SK-N-SH treated with all-trans-retinoic acid at 6 μM for 48 hours (cell line): ENCODE measurements at regions not wholly inside any gene's neighbourhood (a gene's known extent, or its start where the extent isn't known, plus 50 kb on each side); places are given as distances from the start of the nearest gene placed in this dataset.

Source experiments
- ATAC-seq: fragments of 200-7000 bp; cut with Tn5 transposase; 3 replicates; pipeline ENCODE4 v1.9.1; 2020; ENCODE audit warnings: mild to moderate bottlenecking, moderate library complexity
- ARNTL ChIP-seq: fragments of 450-650 bp; formaldehyde crosslinking; IDR thresholded peaks from 2 replicates; pipeline ENCODE4 v1.5.0; 2020; ENCODE audit warnings: low read depth, mild to moderate bottlenecking, moderate library complexity, borderline replicate concordance
- BACH2 ChIP-seq: fragments of 250-450 bp; sonication (Bioruptor Pico); IDR thresholded peaks from 2 replicates; pipeline ENCODE4 v1.9.0; 2021; ENCODE audit warnings: mild to moderate bottlenecking, borderline replicate concordance
- CREB5 ChIP-seq: fragments of 250-450 bp; sonication (Bioruptor Pico); IDR thresholded peaks from 2 replicates; pipeline ENCODE4 v1.5.1; 2020; ENCODE audit warnings: low read depth, mild to moderate bottlenecking, moderate library complexity
- CSDC2 ChIP-seq: fragments of 250-450 bp; sonication (Bioruptor Pico); IDR thresholded peaks from 2 replicates; pipeline ENCODE4 v1.5.0; 2020; ENCODE audit warnings: mild to moderate bottlenecking, moderate library complexity
- ESRRG ChIP-seq: fragments of 250-450 bp; sonication (Bioruptor Pico); IDR thresholded peaks from 2 replicates; pipeline ENCODE4 v1.6.1; 2021; ENCODE audit warnings: mild to moderate bottlenecking
- GLIS3 ChIP-seq: fragments of 250-450 bp; sonication (Bioruptor Pico); IDR thresholded peaks from 2 replicates; pipeline ENCODE4 v1.5.0; 2020; ENCODE audit warnings: mild to moderate bottlenecking, moderate library complexity
- ISL1 ChIP-seq: fragments of 250-450 bp; sonication (Bioruptor Pico); IDR thresholded peaks from 2 replicates; pipeline ENCODE4 v2.1.2; 2022; ENCODE audit warnings: mild to moderate bottlenecking, moderate library complexity
- OSR1 ChIP-seq: fragments of 250-450 bp; sonication (Bioruptor Pico); IDR thresholded peaks from 2 replicates; pipeline ENCODE4 v1.8.0; 2022; ENCODE audit warnings: moderate library complexity, mild to moderate bottlenecking, inconsistent platforms
- POU6F1 ChIP-seq: fragments of 250-450 bp; sonication (Bioruptor Pico); IDR thresholded peaks from 2 replicates; pipeline ENCODE4 v1.8.0; 2021; ENCODE audit warnings: low read depth, mild to moderate bottlenecking, moderate library complexity, borderline replicate concordance
- PPARA ChIP-seq: fragments of 250-450 bp; sonication (Bioruptor Pico); IDR thresholded peaks from 2 replicates; pipeline ENCODE4 v1.5.0; 2020; ENCODE audit warnings: mild to moderate bottlenecking, borderline replicate concordance
- RARB ChIP-seq: fragments of 250-450 bp; sonication (Bioruptor Pico); IDR thresholded peaks from 2 replicates; pipeline ENCODE4 v1.8.0; 2021; ENCODE audit warnings: mild to moderate bottlenecking, moderate library complexity
- SNAI2 ChIP-seq: fragments of 250-450 bp; sonication (Bioruptor Pico); IDR thresholded peaks from 2 replicates; pipeline ENCODE4 v1.5.0; 2020; ENCODE audit warnings: mild to moderate bottlenecking, moderate library complexity
- TCF4 ChIP-seq: fragments of 250-450 bp; sonication (Bioruptor Pico); IDR thresholded peaks from 2 replicates; pipeline ENCODE4 v1.8.0; 2021; ENCODE audit warnings: mild to moderate bottlenecking, moderate library complexity, borderline replicate concordance
- TOX ChIP-seq: fragments of 250-450 bp; sonication (Bioruptor Pico); IDR thresholded peaks from 2 replicates; pipeline ENCODE4 v1.8.0; 2021; ENCODE audit warnings: mild to moderate bottlenecking, moderate library complexity, borderline replicate concordance
- TSHZ2 ChIP-seq: fragments of 250-450 bp; sonication (Bioruptor Pico); IDR thresholded peaks from 2 replicates; pipeline ENCODE4 v1.5.0; 2020; ENCODE audit warnings: mild to moderate bottlenecking, moderate library complexity
- ZC3H10 ChIP-seq: fragments of 250-450 bp; sonication (Bioruptor Pico); IDR thresholded peaks from 2 replicates; pipeline ENCODE4 v1.5.1; 2021; ENCODE audit warnings: mild to moderate bottlenecking, moderate library complexity
- ZFP3 ChIP-seq: fragments of 250-450 bp; sonication (Bioruptor Pico); IDR thresholded peaks from 2 replicates; pipeline ENCODE4 v1.5.0; 2020; ENCODE audit warnings: mild to moderate bottlenecking, moderate library complexity
- ZFP30 ChIP-seq: fragments of 450-650 bp; formaldehyde crosslinking; IDR thresholded peaks from 2 replicates; pipeline ENCODE4 v1.5.0; 2022; ENCODE audit warnings: mild to moderate bottlenecking, moderate library complexity
- ZNF70 ChIP-seq: fragments of 450-650 bp; formaldehyde crosslinking; IDR thresholded peaks from 2 replicates; pipeline ENCODE4 v1.5.0; 2020; ENCODE audit warnings: mild to moderate bottlenecking, moderate library complexity
- ZNF8 ChIP-seq: fragments of 450-650 bp; formaldehyde crosslinking; IDR thresholded peaks from 2 replicates; pipeline ENCODE4 v1.5.0; 2020; ENCODE audit warnings: mild to moderate bottlenecking, moderate library complexity
- TF ChIP-seq, protein P1 (sequence below): fragments of 250-450 bp; sonication (Bioruptor Pico); IDR thresholded peaks from 2 replicates; pipeline ENCODE4 v1.8.0; 2020; ENCODE audit warnings: mild to moderate bottlenecking, moderate library complexity, borderline replicate concordance

- no peak for TF ChIP-seq TCF4
- no peak for TF ChIP-seq TSHZ2 (CRISPR knock-in tag)
- no peak for TF ChIP-seq ZNF8 (CRISPR knock-in tag)
- no peak for TF ChIP-seq POU6F1 (CRISPR knock-in tag)
- TF ChIP-seq, all 23 proteins: peak for 0
Observed at GRCh38 chr17:5700745-5701144, 116.4 kb upstream of the NLRP1 start (continued).

DNA sequence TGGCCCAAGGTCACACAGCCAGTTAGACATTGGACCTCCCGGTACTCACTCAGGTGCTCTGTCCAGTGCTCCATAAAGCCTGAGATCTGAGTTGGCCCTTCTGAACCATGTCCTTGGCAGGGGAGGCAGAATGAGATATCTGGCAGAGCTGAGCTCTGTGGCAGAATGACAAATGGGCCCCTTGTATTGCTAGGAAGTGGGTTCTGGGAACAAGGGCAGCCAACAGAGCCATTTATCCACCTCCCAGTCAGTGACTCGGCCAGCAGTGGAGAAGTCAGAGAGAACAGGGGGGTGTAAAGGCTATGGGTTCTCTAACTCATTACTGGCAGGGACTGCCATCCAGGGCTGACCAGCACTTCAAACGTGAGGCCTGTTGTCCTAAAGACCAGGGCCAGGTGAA lies 117.1 kb upstream of the NLRP1 start:
- TF ChIP-seq ZC3H10 (CRISPR knock-in tag) (no peak), RARB (no peak), GLIS3 (CRISPR knock-in tag) (no peak), CREB5 (no peak), SNAI2 (CRISPR knock-in tag) (no peak), POU6F1 (CRISPR knock-in tag) (no peak)
- no peak for ATAC-seq

DNA sequence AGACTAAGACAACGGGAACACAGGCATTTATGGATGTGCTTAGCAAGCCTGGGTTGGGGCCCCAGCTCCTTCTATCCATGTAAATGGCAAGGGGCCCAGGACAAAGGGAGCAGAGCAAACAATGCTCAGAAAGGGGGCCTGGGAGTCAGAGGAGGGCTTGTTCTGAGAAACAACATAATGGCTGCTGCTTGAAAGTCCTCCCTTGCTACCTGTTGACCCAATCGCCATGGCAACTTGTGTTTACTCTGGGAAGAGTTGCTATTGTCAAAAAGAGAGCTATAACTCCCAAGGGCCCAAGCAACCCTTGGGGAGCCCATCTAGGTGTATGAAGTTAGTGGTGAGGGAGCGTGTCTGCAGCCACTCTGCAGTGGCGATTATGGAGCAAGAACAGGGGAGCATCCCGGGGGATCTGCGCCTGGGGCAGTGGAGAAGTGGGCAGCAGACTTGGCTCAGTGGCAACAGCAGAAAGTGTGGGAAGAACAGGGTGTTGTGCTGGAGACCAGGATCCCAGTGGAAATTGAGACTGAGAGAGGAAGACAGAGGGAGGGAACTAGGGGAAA lies 118.7 kb upstream of the NLRP1 start:
- TF ChIP-seq ESRRG (no peak), ZFP30 (CRISPR knock-in tag) (no peak), ZNF70 (CRISPR knock-in tag) (no peak), ZC3H10 (CRISPR knock-in tag) (no peak), ARNTL (no peak), TSHZ2 (CRISPR knock-in tag) (no peak), ISL1 (CRISPR knock-in tag) (no peak), TCF4 (no peak), ZFP3 (CRISPR knock-in tag) (no peak), BACH2 (CRISPR knock-in tag) (no peak), RARB (no peak), OSR1 (CRISPR knock-in tag) (no peak), TOX (CRISPR knock-in tag) (no peak), PPARA (CRISPR knock-in tag) (no peak), CSDC2 (no peak), POU6F1 (CRISPR knock-in tag) (no peak)
- TF ChIP-seq, protein P1, sequence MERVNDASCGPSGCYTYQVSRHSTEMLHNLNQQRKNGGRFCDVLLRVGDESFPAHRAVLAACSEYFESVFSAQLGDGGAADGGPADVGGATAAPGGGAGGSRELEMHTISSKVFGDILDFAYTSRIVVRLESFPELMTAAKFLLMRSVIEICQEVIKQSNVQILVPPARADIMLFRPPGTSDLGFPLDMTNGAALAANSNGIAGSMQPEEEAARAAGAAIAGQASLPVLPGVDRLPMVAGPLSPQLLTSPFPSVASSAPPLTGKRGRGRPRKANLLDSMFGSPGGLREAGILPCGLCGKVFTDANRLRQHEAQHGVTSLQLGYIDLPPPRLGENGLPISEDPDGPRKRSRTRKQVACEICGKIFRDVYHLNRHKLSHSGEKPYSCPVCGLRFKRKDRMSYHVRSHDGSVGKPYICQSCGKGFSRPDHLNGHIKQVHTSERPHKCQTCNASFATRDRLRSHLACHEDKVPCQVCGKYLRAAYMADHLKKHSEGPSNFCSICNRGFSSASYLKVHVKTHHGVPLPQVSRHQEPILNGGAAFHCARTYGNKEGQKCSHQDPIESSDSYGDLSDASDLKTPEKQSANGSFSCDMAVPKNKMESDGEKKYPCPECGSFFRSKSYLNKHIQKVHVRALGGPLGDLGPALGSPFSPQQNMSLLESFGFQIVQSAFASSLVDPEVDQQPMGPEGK (CRISPR knock-in tag), result no peak
- ATAC-seq, result no peak
